GM12892 (cell line): ENCODE measurements at regions not wholly inside any gene's neighbourhood (a gene's known extent, or its start where the extent isn't known, plus 50 kb on each side); places are given as distances from the start of the nearest gene placed in this dataset.

Experiments
- DNase-seq: peaks from one replicate; pipeline ENCODE4 v3.0.0; 2011; ENCODE audit not compliant: insufficient read length
- FAIRE-seq: peaks from 2 replicates; lab custom pipeline; 2011; peaks lifted over from hg19 to GRCh38; lab: Jason Lieb, UNC
- POLR2A ChIP-seq: IDR thresholded peaks from 2 replicates; pipeline ENCODE4 v1.6.1; 2011; ENCODE audit warnings: low read depth, low read length, control low read depth
- POLR2AphosphoS5 ChIP-seq: IDR thresholded peaks from 2 replicates; pipeline ENCODE4 v1.6.1; 2011; ENCODE audit warnings: low read depth, low read length, control low read depth
- TAF1 ChIP-seq: IDR thresholded peaks from 2 replicates; pipeline ENCODE4 v1.6.1; 2011; ENCODE audit warnings: low read depth, mild to moderate bottlenecking, control low read depth, low read length, borderline replicate concordance

GRCh38 chr11:23976426-23976825, 520.4 kb upstream of the LUZP2 start:
- TF ChIP-seq POLR2AphosphoS5, result no peak
- no peak for TF ChIP-seq POLR2A
- no peak for TF ChIP-seq TAF1
- DNase-seq, result no peak
- no peak for FAIRE-seq

- no peak for FAIRE-seq
- no peak for DNase-seq
Measured at GRCh38 chr11:23976841-23977271, 520.0 kb upstream of the LUZP2 start.

GRCh38 chr11:23988381-23989006, 508.4 kb upstream of the LUZP2 start:
- TF ChIP-seq POLR2A, result no peak
- TF ChIP-seq POLR2AphosphoS5, result no peak
- TF ChIP-seq TAF1, result no peak
- no peak for DNase-seq
- FAIRE-seq, result no peak

More at GRCh38 chr11:23976841-23977271, 520.0 kb upstream of the LUZP2 start:
- no peak for TF ChIP-seq POLR2A
- no peak for TF ChIP-seq TAF1
- no peak for TF ChIP-seq POLR2AphosphoS5

GRCh38 chr11:23990346-23991164, 506.3 kb upstream of the LUZP2 start:
- DNase-seq (no peak), FAIRE-seq (no peak)
- TF ChIP-seq POLR2A (no peak), TAF1 (no peak), POLR2AphosphoS5 (no peak)

GRCh38 chr11:23991165-23991539, 505.7 kb upstream of the LUZP2 start:
- FAIRE-seq (no peak), DNase-seq (no peak)

GRCh38 chr11:23995891-23996290, 501.0 kb upstream of the LUZP2 start:
- FAIRE-seq, result no peak

More at GRCh38 chr11:23991165-23991539, 505.7 kb upstream of the LUZP2 start:
- TF ChIP-seq POLR2A (no peak), POLR2AphosphoS5 (no peak), TAF1 (no peak)

GRCh38 chr11:23997356-23997755, 499.5 kb upstream of the LUZP2 start:
- DNase-seq, result no peak
- FAIRE-seq, result no peak
- TF ChIP-seq POLR2A (no peak), POLR2AphosphoS5 (no peak), TAF1 (no peak)

More at GRCh38 chr11:23995891-23996290, 501.0 kb upstream of the LUZP2 start:
- TF ChIP-seq TAF1 (no peak), POLR2A (no peak), POLR2AphosphoS5 (no peak)
- DNase-seq, result no peak

GRCh38 chr11:24005202-24005876, 491.5 kb upstream of the LUZP2 start:
- FAIRE-seq (no peak), DNase-seq (no peak)
- TF ChIP-seq TAF1, result no peak
- no peak for TF ChIP-seq POLR2A
- no peak for TF ChIP-seq POLR2AphosphoS5

GRCh38 chr11:24043842-24044241, 453.0 kb upstream of the LUZP2 start:
- TF ChIP-seq POLR2A (no peak), POLR2AphosphoS5 (no peak), TAF1 (no peak)
- no peak for DNase-seq
- no peak for FAIRE-seq

GRCh38 chr11:24046731-24047130, 450.1 kb upstream of the LUZP2 start:
- FAIRE-seq (no peak), DNase-seq (no peak)
- TF ChIP-seq POLR2AphosphoS5, result no peak
- no peak for TF ChIP-seq POLR2A
- no peak for TF ChIP-seq TAF1

GRCh38 chr11:24056051-24056450, 440.8 kb upstream of the LUZP2 start:
- no peak for FAIRE-seq
- TF ChIP-seq TAF1 (no peak), POLR2A (no peak), POLR2AphosphoS5 (no peak)
- DNase-seq, result no peak

- TF ChIP-seq POLR2A, result no peak
- no peak for TF ChIP-seq POLR2AphosphoS5
- TF ChIP-seq TAF1, result no peak
- DNase-seq, result no peak
- no peak for FAIRE-seq
Measured at GRCh38 chr11:24060125-24060524, 436.7 kb upstream of the LUZP2 start.
